Astrocyte (in vitro differentiated cells and primary cell): ENCODE measurements at regions not wholly inside any gene's neighbourhood (a gene's known extent, or its start where the extent isn't known, plus 50 kb on each side); places are given as distances from the start of the nearest gene placed in this dataset.

Source experiments
- CTCF ChIP-seq: IDR thresholded peaks from 2 replicates; pipeline ENCODE4 v1.5.1; 2011; ENCODE audit warnings: low read depth, mild to moderate bottlenecking, inconsistent platforms, low read length, moderate library complexity; ENCODE audit not compliant: insufficient read depth
- EZH2 ChIP-seq: IDR thresholded peaks from 2 replicates; pipeline ENCODE4 v1.6.1; 2012; ENCODE audit warnings: mild to moderate bottlenecking, low read length, inconsistent platforms; ENCODE audit not compliant: insufficient read depth

GRCh38 chr5:63262185-63262981 is 683.8 kb downstream of the LRRC70 start:
- TF ChIP-seq CTCF (no peak), EZH2 (no peak)
